ENCODE measurements at regions not wholly inside any gene's neighbourhood (a gene's known extent, or its start where the extent isn't known, plus 50 kb on each side); places are given as distances from the start of the nearest gene placed in this dataset.

DNA sequence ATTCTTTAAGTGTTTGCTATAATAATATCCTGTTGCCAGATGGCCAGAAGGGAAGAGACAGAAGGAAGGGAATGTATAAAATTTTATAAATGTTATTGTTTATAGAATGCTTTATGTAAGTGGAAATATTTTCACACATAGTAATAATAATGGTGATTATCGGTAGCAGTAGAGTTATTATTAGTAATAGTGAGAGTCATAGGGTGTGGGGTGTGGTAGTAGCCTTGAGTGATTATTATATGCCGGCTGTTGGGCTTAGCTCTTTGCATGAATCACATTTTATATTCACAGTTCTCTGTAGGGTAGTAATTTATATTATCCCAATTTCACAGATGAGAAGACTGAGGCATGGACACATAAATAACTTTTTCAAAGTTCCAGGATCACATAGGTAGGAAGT lies 391.4 kb downstream of the C12orf75 start:
- ChIA-PET POLR2A (no interaction called here), CTCF (no interaction called here)
- Histone ChIP-seq H3K9me3 (ENCODE audit: control insufficient read depth in 1 of 2, insufficient read depth in 1 of 2, low read length in 2 of 2) (no peaks in the 10 kb centered on the region), H3K4me1 (ENCODE audit: insufficient read depth, low read length) (no peaks in the 10 kb centered on the region), H3K27me3 (ENCODE audit: control insufficient read depth in 1 of 2, insufficient read depth in 2 of 2, low read length in 2 of 2) (peaks cover 0 to 1% of the 10 kb centered on the region in 2 experiments), H3K27ac (ENCODE audit: low read depth in 1 of 2, low read length in 2 of 2) (no peak overlapping the region), H3K4me3 (ENCODE audit: low read length) (no peak overlapping the region), H3K36me3 (ENCODE audit: insufficient read depth, low read length) (no peaks in the 10 kb centered on the region)
- DNase-seq (no peak), ATAC-seq (ENCODE audit: poor library complexity) (no peak)
- peaks cover 6% of the 10 kb centered on the region for H3K9me3 Mint-ChIP-seq
- no peaks in the 10 kb centered on the region for H3K27me3 Mint-ChIP-seq
- no peaks in the 10 kb centered on the region for H3K36me3 Mint-ChIP-seq (ENCODE audit: low read depth)
- intact Hi-C loops (cut with DNase I, micrococcal nuclease) = no loop called here
- no peak overlapping the region for H3K27ac Mint-ChIP-seq
- no peaks in the 10 kb centered on the region for H3K4me1 Mint-ChIP-seq (ENCODE audit: low read depth)
- TF ChIP-seq, protein P1, sequence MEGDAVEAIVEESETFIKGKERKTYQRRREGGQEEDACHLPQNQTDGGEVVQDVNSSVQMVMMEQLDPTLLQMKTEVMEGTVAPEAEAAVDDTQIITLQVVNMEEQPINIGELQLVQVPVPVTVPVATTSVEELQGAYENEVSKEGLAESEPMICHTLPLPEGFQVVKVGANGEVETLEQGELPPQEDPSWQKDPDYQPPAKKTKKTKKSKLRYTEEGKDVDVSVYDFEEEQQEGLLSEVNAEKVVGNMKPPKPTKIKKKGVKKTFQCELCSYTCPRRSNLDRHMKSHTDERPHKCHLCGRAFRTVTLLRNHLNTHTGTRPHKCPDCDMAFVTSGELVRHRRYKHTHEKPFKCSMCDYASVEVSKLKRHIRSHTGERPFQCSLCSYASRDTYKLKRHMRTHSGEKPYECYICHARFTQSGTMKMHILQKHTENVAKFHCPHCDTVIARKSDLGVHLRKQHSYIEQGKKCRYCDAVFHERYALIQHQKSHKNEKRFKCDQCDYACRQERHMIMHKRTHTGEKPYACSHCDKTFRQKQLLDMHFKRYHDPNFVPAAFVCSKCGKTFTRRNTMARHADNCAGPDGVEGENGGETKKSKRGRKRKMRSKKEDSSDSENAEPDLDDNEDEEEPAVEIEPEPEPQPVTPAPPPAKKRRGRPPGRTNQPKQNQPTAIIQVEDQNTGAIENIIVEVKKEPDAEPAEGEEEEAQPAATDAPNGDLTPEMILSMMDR (IDR thresholded peaks at IDR 0.05) = no peak
- no peak overlapping the region for H3K4me3 Mint-ChIP-seq

DNA sequence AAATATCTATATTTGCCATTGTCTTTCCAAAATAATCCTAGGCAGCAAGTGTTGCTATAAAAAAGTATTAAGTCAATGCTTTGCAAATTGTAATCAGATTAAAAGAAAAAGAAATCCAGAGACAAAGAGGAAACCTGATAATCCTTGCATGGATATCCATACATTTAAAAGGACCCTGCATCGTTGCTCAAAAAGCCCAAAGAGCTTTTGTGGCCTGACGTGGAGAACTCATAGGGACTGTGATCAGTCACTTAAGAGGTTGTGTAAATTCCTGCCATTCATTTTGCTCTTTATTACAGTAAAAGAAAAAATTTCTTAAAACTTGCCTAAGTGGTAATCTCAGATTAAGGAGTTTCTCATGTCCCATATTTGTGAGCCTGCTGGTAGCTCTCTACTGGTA lies 392.6 kb downstream of the C12orf75 start:
- DNase-seq (no peak), ATAC-seq (ENCODE audit: poor library complexity) (no peak)
- Histone ChIP-seq H3K36me3 (ENCODE audit: insufficient read depth, low read length) (no peaks in the 10 kb centered on the region), H3K4me1 (ENCODE audit: insufficient read depth, low read length) (no peaks in the 10 kb centered on the region), H3K4me3 (ENCODE audit: low read length) (no peak overlapping the region), H3K27ac (ENCODE audit: low read depth in 1 of 2, low read length in 2 of 2) (no peak overlapping the region), H3K27me3 (ENCODE audit: control insufficient read depth in 1 of 2, insufficient read depth in 2 of 2, low read length in 2 of 2) (no peaks in the 10 kb centered on the region), H3K9me3 (ENCODE audit: control insufficient read depth in 1 of 2, insufficient read depth in 1 of 2, low read length in 2 of 2) (no peaks in the 10 kb centered on the region)
- intact Hi-C loops (cut with DNase I, micrococcal nuclease) = no loop called here
- Mint-ChIP-seq H3K27me3 (no peaks in the 10 kb centered on the region), H3K36me3 (ENCODE audit: low read depth) (no peaks in the 10 kb centered on the region), H3K4me3 (no peak overlapping the region), H3K4me1 (ENCODE audit: low read depth) (no peaks in the 10 kb centered on the region), H3K9me3 (peaks cover 6% of the 10 kb centered on the region), H3K27ac (no peak overlapping the region)
- ChIA-PET CTCF (no interaction called here), POLR2A (no interaction called here)
- TF ChIP-seq, protein P1 (IDR thresholded peaks at IDR 0.05) = no peak

- TF ChIP-seq, protein P1 (IDR thresholded peaks at IDR 0.05) = no peak
- no peak for ATAC-seq (ENCODE audit: poor library complexity)
- Histone ChIP-seq H3K36me3 (ENCODE audit: insufficient read depth, low read length) (no peaks in the 10 kb centered on the region), H3K9me3 (ENCODE audit: control insufficient read depth in 1 of 2, insufficient read depth in 1 of 2, low read length in 2 of 2) (no peaks in the 10 kb centered on the region), H3K27ac (ENCODE audit: low read depth in 1 of 2, low read length in 2 of 2) (no peak overlapping the region), H3K27me3 (ENCODE audit: control insufficient read depth in 1 of 2, insufficient read depth in 2 of 2, low read length in 2 of 2) (no peaks in the 10 kb centered on the region), H3K4me1 (ENCODE audit: insufficient read depth, low read length) (no peaks in the 10 kb centered on the region), H3K4me3 (ENCODE audit: low read length) (no peak overlapping the region)
- no peaks in the 10 kb centered on the region for H3K36me3 Mint-ChIP-seq (ENCODE audit: low read depth)
- CTCF ChIA-PET = no interaction called here
- H3K4me1 Mint-ChIP-seq (ENCODE audit: low read depth) = no peaks in the 10 kb centered on the region
- no peak overlapping the region for H3K4me3 Mint-ChIP-seq
- POLR2A ChIA-PET = no interaction called here
- peaks cover 6% of the 10 kb centered on the region for H3K9me3 Mint-ChIP-seq
- no peaks in the 10 kb centered on the region for H3K27me3 Mint-ChIP-seq
- DNase-seq = no peak
- no peak overlapping the region for H3K27ac Mint-ChIP-seq
- intact Hi-C loops (cut with DNase I, micrococcal nuclease) = no loop called here
Measured at GRCh38 chr12:105723494-105723893, 393.0 kb downstream of the C12orf75 start.

All from CD4-positive, alpha-beta T cell (primary cell).